GM23248 (cell line): ENCODE measurements at regions not wholly inside any gene's neighbourhood (a gene's known extent, or its start where the extent isn't known, plus 50 kb on each side); places are given as distances from the start of the nearest gene placed in this dataset.

Experiments used
- EZH2 ChIP-seq: fragments of 200-600 bp; sonication (generic); IDR thresholded peaks from 2 replicates; pipeline ENCODE4 v1.6.1; 2018; ENCODE audit warnings: antibody characterized with exemption, mild to moderate bottlenecking; ENCODE audit not compliant: insufficient read depth, poor library complexity, severe bottlenecking
- EZH2phosphoT487 ChIP-seq: fragments of 200-600 bp; sonication (generic); IDR thresholded peaks from 2 replicates; pipeline ENCODE4 v1.6.1; 2018; ENCODE audit warnings: antibody characterized with exemption, moderate library complexity, mild to moderate bottlenecking, low read depth; ENCODE audit not compliant: insufficient read depth

DNA sequence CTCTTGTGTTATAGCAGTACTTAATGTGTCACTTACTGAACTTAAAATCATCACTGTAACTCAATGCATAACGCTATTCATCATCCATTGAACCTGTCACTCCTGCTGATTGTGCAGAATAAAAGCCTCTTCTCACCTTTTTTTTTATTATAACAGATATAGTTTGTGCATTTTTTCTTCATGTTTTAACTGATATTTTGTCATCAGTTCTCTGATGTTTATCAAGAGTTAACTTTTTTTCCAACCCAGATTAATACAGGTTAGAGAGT, 100.4 kb downstream of the SLIT2 start:
- TF ChIP-seq EZH2 (no peak), EZH2phosphoT487 (no peak)
